LNCAP (cell line): ENCODE measurements at regions not wholly inside any gene's neighbourhood (a gene's known extent, or its start where the extent isn't known, plus 50 kb on each side); places are given as distances from the start of the nearest gene placed in this dataset.

ENCODE experiments used
- CTCF ChIP-seq: fragments of 450-650 bp; IDR thresholded peaks from 2 replicates; pipeline ENCODE4 v1.5.1; 2017; ENCODE audit warnings: mild to moderate bottlenecking

DNA sequence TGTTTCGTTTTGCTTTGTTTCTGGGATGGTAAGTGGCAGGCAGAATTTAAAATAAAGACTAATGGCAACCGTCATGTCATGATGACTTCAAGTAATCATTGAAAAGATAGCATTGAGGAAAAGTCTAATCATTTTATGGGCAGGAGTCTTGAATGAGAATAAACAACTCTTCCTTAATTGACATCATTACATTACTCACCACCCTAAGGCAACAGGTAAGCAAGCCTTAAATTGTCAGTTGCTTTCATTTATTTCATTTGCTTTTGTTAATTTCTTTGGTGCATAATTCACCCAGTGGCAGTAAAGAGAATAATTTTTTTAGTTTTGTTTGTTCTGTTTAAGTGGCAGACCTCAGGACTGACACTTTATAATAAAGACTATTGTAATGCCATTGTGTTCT lies 669.0 kb downstream of the RWDD3 start:
- TF ChIP-seq CTCF, result no peak

DNA sequence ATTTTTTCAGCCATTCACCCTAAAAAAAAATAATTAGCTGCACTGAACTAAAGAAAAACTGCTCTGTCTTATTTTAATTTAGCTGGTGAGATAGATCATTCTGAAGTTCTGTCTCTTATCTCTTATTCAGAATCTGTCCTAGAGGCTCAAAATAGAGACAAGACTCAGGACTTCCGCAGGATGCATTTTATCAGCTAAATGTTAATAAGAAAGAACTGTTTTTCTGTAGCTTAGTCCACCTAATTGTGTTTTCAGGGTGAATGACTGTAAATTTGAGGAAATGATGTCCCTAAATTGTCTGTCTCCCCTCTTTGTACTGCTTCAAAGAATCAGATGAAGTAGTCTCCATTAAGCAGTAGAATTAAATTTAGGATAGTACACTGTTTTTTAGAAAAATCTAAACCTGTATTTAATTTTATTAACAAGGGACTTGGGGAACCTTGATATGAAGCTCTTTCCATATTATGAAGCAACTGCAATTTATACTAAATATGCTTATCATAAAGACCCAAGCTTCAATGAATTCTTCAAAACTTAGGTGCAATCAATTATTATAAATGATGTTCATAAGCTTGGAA lies 671.9 kb downstream of the RWDD3 start:
- TF ChIP-seq CTCF, result no peak

- peak; percentile 50 for TF ChIP-seq CTCF
Measured at GRCh38 chr1:95916616-95917015, 682.6 kb downstream of the RWDD3 start.

DNA sequence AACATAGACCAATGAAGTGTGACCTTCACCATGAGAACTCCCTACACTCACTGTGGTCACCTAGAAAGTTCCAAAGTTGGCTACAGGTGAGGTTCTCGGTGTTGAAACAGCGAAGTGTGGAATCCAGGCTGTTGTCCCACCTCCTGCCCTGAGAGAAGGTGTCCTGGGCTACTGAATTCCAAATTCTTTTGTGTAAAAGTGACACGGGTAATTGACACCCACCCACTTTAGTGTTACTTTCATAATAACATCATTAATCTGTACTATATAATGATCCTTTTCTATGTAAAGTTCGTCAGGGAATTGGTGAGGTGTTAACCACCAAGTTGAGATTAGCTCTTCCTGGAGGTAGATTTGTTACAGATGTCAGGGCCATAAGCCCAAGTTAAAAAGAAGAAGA lies 690.7 kb downstream of the RWDD3 start:
- no peak for TF ChIP-seq CTCF

GRCh38 chr1:95926331-95926730 lies 692.3 kb downstream of the RWDD3 start:
- TF ChIP-seq CTCF, result no peak

DNA sequence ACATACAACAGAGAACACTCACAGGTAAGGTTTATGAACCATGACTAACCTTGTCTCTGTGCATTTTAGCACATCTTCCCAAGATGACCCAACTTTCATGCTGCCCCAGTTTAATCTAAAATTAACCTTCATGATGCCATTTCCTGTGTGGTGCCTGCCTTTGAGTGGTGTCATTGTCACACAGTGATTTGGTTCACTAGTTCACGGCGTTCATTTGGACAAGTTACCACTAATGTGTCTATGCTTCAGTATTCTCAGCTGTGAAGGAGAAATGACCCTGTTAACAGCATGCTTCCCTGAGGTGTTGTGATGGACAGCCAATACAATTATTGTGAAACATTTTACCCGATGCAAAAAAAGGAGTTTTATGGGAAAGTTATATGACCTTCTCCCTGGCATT lies 693.1 kb downstream of the RWDD3 start:
- no peak for TF ChIP-seq CTCF

DNA sequence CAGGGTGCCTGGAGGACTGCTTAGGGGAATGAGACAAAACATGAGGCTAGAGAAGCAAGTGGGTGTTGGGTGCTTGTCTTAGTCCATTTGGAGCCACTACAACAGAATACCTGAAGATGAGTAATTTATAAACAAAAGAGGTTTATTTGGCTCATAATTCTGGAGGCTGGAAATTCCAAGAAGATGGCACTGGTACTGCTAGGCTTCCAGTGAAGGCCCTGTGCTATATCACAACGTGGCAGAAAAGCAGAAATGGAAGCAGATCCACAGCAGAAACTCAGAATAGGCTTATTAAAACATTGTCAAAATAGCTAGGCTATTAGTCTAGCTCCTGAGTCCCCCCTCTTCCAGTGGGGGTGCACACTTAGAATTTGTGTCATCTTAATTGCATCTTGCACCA lies 701.7 kb downstream of the RWDD3 start:
- no peak for TF ChIP-seq CTCF

DNA sequence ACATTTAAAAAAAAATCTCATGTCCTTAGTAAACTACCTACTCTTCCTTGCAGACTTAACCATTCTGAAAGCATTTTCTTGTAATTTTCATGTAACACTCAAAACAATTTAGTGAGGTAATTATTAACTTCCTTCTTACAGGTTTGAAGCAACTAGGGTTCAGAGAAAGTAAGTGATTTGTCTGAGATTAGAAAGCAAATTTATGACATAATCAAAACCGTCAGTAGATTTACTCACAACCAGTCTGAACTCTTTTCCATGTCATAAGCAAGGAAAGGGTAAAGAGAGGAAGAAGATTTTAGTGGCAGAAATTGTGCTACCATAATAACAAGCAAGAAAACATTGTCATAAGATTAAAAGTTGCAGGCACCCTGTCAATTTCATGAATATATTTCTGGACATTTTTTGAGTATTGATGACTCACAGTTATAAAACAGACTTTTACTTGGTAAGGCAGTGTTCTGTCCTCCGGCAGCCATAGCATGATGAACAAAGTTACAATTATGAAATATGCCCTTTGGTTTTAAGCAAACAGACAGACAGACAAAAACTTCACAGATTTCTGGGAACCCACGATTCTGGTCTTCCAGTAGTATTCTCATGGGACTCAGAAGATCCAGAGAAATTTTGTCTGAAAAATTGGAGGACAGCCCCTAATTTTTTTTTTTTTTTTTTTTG lies 707.2 kb downstream of the RWDD3 start:
- no peak for TF ChIP-seq CTCF
